Neural cell (in vitro differentiated cells): ENCODE measurements at regions not wholly inside any gene's neighbourhood (a gene's known extent, or its start where the extent isn't known, plus 50 kb on each side); places are given as distances from the start of the nearest gene placed in this dataset.

Experiments used
- H2AFZ ChIP-seq: fragments of 200-600, 300-800 bp; sonication (generic), shearing (Covaris generic); 2 replicates; pipeline ENCODE4 v1.6.0; 2014; ENCODE audit warnings: low read depth, mild to moderate bottlenecking, antibody characterized with exemption, low read length, moderate library complexity
- H3F3A ChIP-seq: fragments of 200-600 bp; shearing (Covaris generic); 2 replicates; pipeline ENCODE4 v1.6.1; 2016; ENCODE audit warnings: mild to moderate bottlenecking, moderate library complexity, mixed read lengths, antibody characterized with exemption, low read length; ENCODE audit not compliant: insufficient read depth, poor library complexity, severe bottlenecking
- H3K27ac ChIP-seq: fragments of 200-600, 300-800 bp; sonication (generic), shearing (Covaris generic); 2 replicates; pipeline ENCODE4 v1.5.1; 2014; ENCODE audit warnings: mild to moderate bottlenecking, low read length, moderate library complexity
- H3K27me3 ChIP-seq: fragments of 300-800, 200-600 bp; sonication (generic), shearing (Covaris generic); 2 replicates; pipeline ENCODE4 v1.6.0; 2014; ENCODE audit warnings: mild to moderate bottlenecking, low read depth, low read length, moderate library complexity; ENCODE audit not compliant: insufficient read depth
- H3K36me3 ChIP-seq: fragments of 300-800, 200-600 bp; sonication (generic), shearing (Covaris generic); 2 replicates; pipeline ENCODE4 v1.5.1; 2014; ENCODE audit warnings: mild to moderate bottlenecking, antibody characterized with exemption, low read length, moderate library complexity; ENCODE audit not compliant: insufficient read depth
- H3K4me2 ChIP-seq: fragments of 300-800, 200-600 bp; sonication (generic), shearing (Covaris generic); 2 replicates; pipeline ENCODE4 v1.6.0; 2014; ENCODE audit warnings: mild to moderate bottlenecking, low read length
- H3K4me3 ChIP-seq: fragments of 300-800, 200-600 bp; sonication (generic), shearing (Covaris generic); 2 replicates; pipeline ENCODE4 v1.5.1; 2014; ENCODE audit warnings: mild to moderate bottlenecking, low read length, moderate library complexity
- H3K79me2 ChIP-seq: fragments of 200-600 bp; shearing (Covaris generic); replicated peaks from 2 replicates; pipeline ENCODE4 v1.6.0; 2014; ENCODE audit warnings: mild to moderate bottlenecking, low read length, moderate library complexity; ENCODE audit not compliant: insufficient read depth
- H3K9ac ChIP-seq: fragments of 300-800, 200-600 bp; sonication (generic), shearing (Covaris generic); 2 replicates; pipeline ENCODE4 v1.6.1; 2016; ENCODE audit warnings: mild to moderate bottlenecking, low read length, mixed read lengths
- H3K9me2 ChIP-seq: fragments of 200-600 bp; shearing (Covaris generic); 2 replicates; pipeline ENCODE4 v1.6.1; 2016; ENCODE audit warnings: mild to moderate bottlenecking, low read length, mixed read lengths; ENCODE audit not compliant: insufficient read depth
- H3K9me3 ChIP-seq: fragments of 200-600, 300-800 bp; sonication (generic), shearing (Covaris generic); 2 replicates; pipeline ENCODE4 v1.6.1; 2016; ENCODE audit warnings: mild to moderate bottlenecking, mixed run types, low read length, moderate library complexity, mixed read lengths
- H4K20me1 ChIP-seq: fragments of 200-600 bp; shearing (Covaris generic); 2 replicates; pipeline ENCODE4 v1.6.1; 2016; ENCODE audit warnings: mild to moderate bottlenecking, mixed run types; ENCODE audit not compliant: insufficient read depth
- CTCF ChIP-seq: fragments of 450-650 bp; IDR thresholded peaks from 2 replicates; pipeline ENCODE4 v1.5.1; 2014; ENCODE audit warnings: antibody characterized with exemption, mild to moderate bottlenecking, moderate library complexity; ENCODE audit not compliant: poor library complexity, severe bottlenecking
- EP300 ChIP-seq: fragments of 450-650 bp; conservative IDR thresholded peaks from 2 replicates; pipeline ENCODE4 v1.6.1; 2014; ENCODE audit warnings: antibody characterized with exemption, mild to moderate bottlenecking, moderate library complexity; ENCODE audit not compliant: poor library complexity, severe bottlenecking
- EZH2 ChIP-seq: fragments of 200-600, 300-800 bp; shearing (Covaris generic), sonication (generic); IDR thresholded peaks from 2 replicates; pipeline ENCODE4 v1.6.1; 2014; ENCODE audit warnings: antibody characterized with exemption, low read length, borderline replicate concordance, mild to moderate bottlenecking; ENCODE audit not compliant: insufficient read depth, poor library complexity, severe bottlenecking
- MXI1 ChIP-seq: fragments of 450-650 bp; conservative IDR thresholded peaks from 2 replicates; pipeline ENCODE4 v1.6.1; 2014; ENCODE audit warnings: antibody characterized with exemption, mild to moderate bottlenecking; ENCODE audit not compliant: poor library complexity, severe bottlenecking
- POLR2AphosphoS5 ChIP-seq: IDR thresholded peaks from 2 replicates; pipeline ENCODE4 v1.6.1; 2012
- RAD21 ChIP-seq: fragments of 450-650 bp; conservative IDR thresholded peaks from 2 replicates; pipeline ENCODE4 v1.6.1; 2014; ENCODE audit warnings: antibody characterized with exemption, mild to moderate bottlenecking, moderate library complexity
- REST ChIP-seq: IDR thresholded peaks from 2 replicates; pipeline ENCODE4 v1.6.1; 2012; ENCODE audit warnings: borderline replicate concordance
- SMC3 ChIP-seq: fragments of 450-650 bp; conservative IDR thresholded peaks from 2 replicates; pipeline ENCODE4 v1.6.1; 2014; ENCODE audit warnings: antibody characterized with exemption, mild to moderate bottlenecking, moderate library complexity; ENCODE audit not compliant: poor library complexity
- TAF1 ChIP-seq: IDR thresholded peaks from 2 replicates; pipeline ENCODE4 v1.6.1; 2012; ENCODE audit warnings: low read depth

- TF ChIP-seq EP300 (no peak), SMC3 (no peak), POLR2AphosphoS5 (no peak), RAD21 (no peak), REST (no peak), EZH2 (no peak), CTCF (no peak), TAF1 (no peak), MXI1 (no peak)
- Histone ChIP-seq H3K9ac (no peak overlapping the region), H2AFZ (no peak overlapping the region)
These were observed 381.0 kb upstream of the NRP1 start for GRCh38 chr10:33715303-33715975.

GRCh38 chr10:33712825-33713224, 378.4 kb upstream of the NRP1 start:
- Histone ChIP-seq H3F3A (no peaks in the 10 kb centered on the region), H3K4me3 (no peak overlapping the region), H2AFZ (no peak overlapping the region), H3K27me3 (no peaks in the 10 kb centered on the region), H3K36me3 (no peaks in the 10 kb centered on the region), H3K4me2 (no peak overlapping the region), H4K20me1 (no peaks in the 10 kb centered on the region), H3K9me2 (no peaks in the 10 kb centered on the region), H3K9ac (no peak overlapping the region), H3K27ac (no peak overlapping the region), H3K9me3 (no peaks in the 10 kb centered on the region), H3K79me2 (no peaks in the 10 kb centered on the region)
- TF ChIP-seq EP300 (no peak), TAF1 (no peak), POLR2AphosphoS5 (no peak), CTCF (no peak), EZH2 (no peak), RAD21 (no peak), REST (no peak), SMC3 (no peak), MXI1 (no peak)

More at GRCh38 chr10:33715303-33715975, 381.0 kb upstream of the NRP1 start:
- Histone ChIP-seq H3K27me3 (no peaks in the 10 kb centered on the region), H3K9me3 (no peaks in the 10 kb centered on the region), H3K4me2 (no peak overlapping the region), H3K79me2 (no peaks in the 10 kb centered on the region), H3F3A (no peaks in the 10 kb centered on the region), H3K36me3 (no peaks in the 10 kb centered on the region), H3K4me3 (no peak overlapping the region), H3K27ac (no peak overlapping the region), H4K20me1 (no peaks in the 10 kb centered on the region), H3K9me2 (no peaks in the 10 kb centered on the region)
